ENCODE measurements at regions not wholly inside any gene's neighbourhood (a gene's known extent, or its start where the extent isn't known, plus 50 kb on each side); places are given as distances from the start of the nearest gene placed in this dataset.

- TF ChIP-seq CTCF (IDR thresholded peaks at IDR 0.05; ENCODE audit: low read depth, low read length) (no peak), EZH2phosphoT487 (IDR thresholded peaks at IDR 0.05; ENCODE audit: low read depth) (no peak)
These were observed 820.0 kb upstream of the EEF2KMT start for GRCh38 chr16:5917436-5918195.
